Stimulated activated naive CD8-positive, alpha-beta T cell treated with anti-CD3 and anti-CD28 coated beads, Interleukin-15, Interleukin-2, amounts not matched to agents 100 ng/mL and 50 ng/mL, for 24 hours (primary cell): ENCODE measurements at regions not wholly inside any gene's neighbourhood (a gene's known extent, or its start where the extent isn't known, plus 50 kb on each side); places are given as distances from the start of the nearest gene placed in this dataset.
A peak's percentile ranks its signal among the peaks of the same experiment; 100 is the strongest.
"Not testable (repeated sequence)": the region's sequence is repeated elsewhere in the genome, so short reads cannot be mapped to it uniquely, and the experiment has no call there.

Source experiments
- H3K27ac Mint-ChIP-seq: one replicate; pipeline ENCODE4 v1.8.0; 2021; ENCODE audit warnings: mild to moderate bottlenecking, mixed read lengths
- H3K27me3 Mint-ChIP-seq: one replicate; pipeline ENCODE4 v1.8.0; 2021; ENCODE audit warnings: mixed read lengths
- H3K36me3 Mint-ChIP-seq: one replicate; pipeline ENCODE4 v1.8.0; 2021; ENCODE audit warnings: low read depth, mixed read lengths
- H3K4me1 Mint-ChIP-seq: one replicate; pipeline ENCODE4 v1.8.0; 2021; ENCODE audit warnings: low read depth, mixed read lengths
- H3K4me3 Mint-ChIP-seq: one replicate; pipeline ENCODE4 v1.8.0; 2021; ENCODE audit warnings: mild to moderate bottlenecking, mixed read lengths
- H3K9me3 Mint-ChIP-seq: one replicate; pipeline ENCODE4 v1.8.0; 2021; ENCODE audit warnings: mixed read lengths

- Mint-ChIP-seq H3K9me3 (no peaks in the 10 kb centered on the region), H3K4me1 (peaks cover 33% of the 10 kb centered on the region), H3K36me3 (no peaks in the 10 kb centered on the region), H3K4me3 (no peak overlapping the region), H3K27ac (peak overlapping the region; percentile 21), H3K27me3 (no peaks in the 10 kb centered on the region)
Observed at GRCh38 chrX:39477762-39478120, 620.0 kb downstream of the BCOR start.

GRCh38 chrX:39479856-39480255 lies 617.9 kb downstream of the BCOR start:
- Mint-ChIP-seq H3K9me3 (no peaks in the 10 kb centered on the region), H3K4me1 (peaks cover 30% of the 10 kb centered on the region), H3K27ac (no peak overlapping the region), H3K4me3 (no peak overlapping the region), H3K36me3 (no peaks in the 10 kb centered on the region), H3K27me3 (no peaks in the 10 kb centered on the region)

GRCh38 chrX:39480963-39481362 lies 616.8 kb downstream of the BCOR start:
- Mint-ChIP-seq H3K9me3 (no peaks in the 10 kb centered on the region), H3K36me3 (no peaks in the 10 kb centered on the region), H3K4me3 (no peak overlapping the region), H3K4me1 (peaks cover 19% of the 10 kb centered on the region), H3K27me3 (no peaks in the 10 kb centered on the region), H3K27ac (no peak overlapping the region)

- no peak overlapping the region for H3K4me3 Mint-ChIP-seq
- no peak overlapping the region for H3K27ac Mint-ChIP-seq
- no peaks in the 10 kb centered on the region for H3K36me3 Mint-ChIP-seq
- no peaks in the 10 kb centered on the region for H3K9me3 Mint-ChIP-seq
- peaks cover 16% of the 10 kb centered on the region for H3K4me1 Mint-ChIP-seq
- no peaks in the 10 kb centered on the region for H3K27me3 Mint-ChIP-seq
Observed at GRCh38 chrX:39481621-39482020, 616.1 kb downstream of the BCOR start.

- Mint-ChIP-seq H3K27ac (no peak overlapping the region), H3K27me3 (no peaks in the 10 kb centered on the region), H3K4me1 (peaks cover 21% of the 10 kb centered on the region), H3K4me3 (no peak overlapping the region), H3K36me3 (no peaks in the 10 kb centered on the region), H3K9me3 (no peaks in the 10 kb centered on the region)
Observed at GRCh38 chrX:39484159-39485068, 613.3 kb downstream of the BCOR start.

GRCh38 chrX:39487166-39487968 lies 610.4 kb downstream of the BCOR start:
- Mint-ChIP-seq H3K36me3 (no peaks in the 10 kb centered on the region), H3K4me1 (peaks cover 42% of the 10 kb centered on the region), H3K27me3 (no peaks in the 10 kb centered on the region), H3K9me3 (no peaks in the 10 kb centered on the region), H3K27ac (peak overlapping the region; percentile 74), H3K4me3 (no peak overlapping the region)

GRCh38 chrX:39487969-39488330 lies 609.8 kb downstream of the BCOR start:
- Mint-ChIP-seq H3K27ac (no peak overlapping the region), H3K4me1 (peaks cover 48% of the 10 kb centered on the region), H3K36me3 (no peaks in the 10 kb centered on the region), H3K9me3 (no peaks in the 10 kb centered on the region), H3K27me3 (no peaks in the 10 kb centered on the region), H3K4me3 (no peak overlapping the region)

GRCh38 chrX:39491548-39492297 lies 606.0 kb downstream of the BCOR start:
- peaks cover 57% of the 10 kb centered on the region for H3K4me1 Mint-ChIP-seq
- H3K27me3 Mint-ChIP-seq = no peaks in the 10 kb centered on the region
- peak overlapping the region; percentile 39 for H3K4me3 Mint-ChIP-seq
- H3K27ac Mint-ChIP-seq = peak overlapping the region; percentile 89
- H3K9me3 Mint-ChIP-seq = no peaks in the 10 kb centered on the region
- H3K36me3 Mint-ChIP-seq = no peaks in the 10 kb centered on the region

- no peak overlapping the region for H3K4me3 Mint-ChIP-seq
- H3K27ac Mint-ChIP-seq = peak overlapping the region; percentile 89
- H3K27me3 Mint-ChIP-seq = no peaks in the 10 kb centered on the region
- no peaks in the 10 kb centered on the region for H3K9me3 Mint-ChIP-seq
- no peaks in the 10 kb centered on the region for H3K36me3 Mint-ChIP-seq
- H3K4me1 Mint-ChIP-seq = peaks cover 48% of the 10 kb centered on the region
Observed at GRCh38 chrX:39492497-39493162, 605.1 kb downstream of the BCOR start.

GRCh38 chrX:39493168-39493567 lies 604.6 kb downstream of the BCOR start:
- Mint-ChIP-seq H3K9me3 (no peaks in the 10 kb centered on the region), H3K27me3 (no peaks in the 10 kb centered on the region)

GRCh38 chrX:39497117-39497516 lies 600.6 kb downstream of the BCOR start:
- peaks cover 37% of the 10 kb centered on the region for H3K4me1 Mint-ChIP-seq
- not testable (repeated sequence) for H3K27me3 Mint-ChIP-seq, H3K27ac Mint-ChIP-seq, H3K4me3 Mint-ChIP-seq, H3K9me3 Mint-ChIP-seq, H3K36me3 Mint-ChIP-seq

More at GRCh38 chrX:39493168-39493567, 604.6 kb downstream of the BCOR start:
- Mint-ChIP-seq H3K36me3 (no peaks in the 10 kb centered on the region), H3K27ac (peak overlapping the region; percentile 89), H3K4me3 (no peak overlapping the region), H3K4me1 (peaks cover 42% of the 10 kb centered on the region)

GRCh38 chrX:39497702-39498265 lies 600.0 kb downstream of the BCOR start:
- H3K4me1 Mint-ChIP-seq = peaks cover 30% of the 10 kb centered on the region
- H3K9me3 Mint-ChIP-seq = no peaks in the 10 kb centered on the region
- H3K4me3 Mint-ChIP-seq = no peak overlapping the region
- H3K27ac Mint-ChIP-seq = no peak overlapping the region
- H3K27me3 Mint-ChIP-seq = no peaks in the 10 kb centered on the region
- H3K36me3 Mint-ChIP-seq = no peaks in the 10 kb centered on the region

- H3K9me3 Mint-ChIP-seq = no peaks in the 10 kb centered on the region
- H3K4me3 Mint-ChIP-seq = no peak overlapping the region
- no peaks in the 10 kb centered on the region for H3K36me3 Mint-ChIP-seq
- H3K27ac Mint-ChIP-seq = peak overlapping the region; percentile 55
- H3K4me1 Mint-ChIP-seq = peaks cover 30% of the 10 kb centered on the region
- H3K27me3 Mint-ChIP-seq = no peaks in the 10 kb centered on the region
Observed at GRCh38 chrX:39499996-39500395, 597.8 kb downstream of the BCOR start.

- no peak overlapping the region for H3K27ac Mint-ChIP-seq
- H3K4me1 Mint-ChIP-seq = peaks cover 33% of the 10 kb centered on the region
- no peaks in the 10 kb centered on the region for H3K36me3 Mint-ChIP-seq
- H3K4me3 Mint-ChIP-seq = no peak overlapping the region
- no peaks in the 10 kb centered on the region for H3K27me3 Mint-ChIP-seq
- no peaks in the 10 kb centered on the region for H3K9me3 Mint-ChIP-seq
Observed at GRCh38 chrX:39501822-39502221, 595.9 kb downstream of the BCOR start.
